GM04503 (cell line): ENCODE measurements at regions not wholly inside any gene's neighbourhood (a gene's known extent, or its start where the extent isn't known, plus 50 kb on each side); places are given as distances from the start of the nearest gene placed in this dataset.
"Not testable (repeated sequence)": the region's sequence is repeated elsewhere in the genome, so short reads cannot be mapped to it uniquely, and the experiment has no call there.

Experiments used
- DNase-seq: peaks from one replicate; pipeline ENCODE4 v3.0.0-alpha.2; 2012; ENCODE audit warnings: low read depth

- DNase-seq, result no peak
Measured at GRCh38 chr4:138614398-138615142, 372.4 kb upstream of the SLC7A11 start.

- DNase-seq, result no peak
Measured at GRCh38 chr4:138612428-138612827, 370.3 kb upstream of the SLC7A11 start.

DNA sequence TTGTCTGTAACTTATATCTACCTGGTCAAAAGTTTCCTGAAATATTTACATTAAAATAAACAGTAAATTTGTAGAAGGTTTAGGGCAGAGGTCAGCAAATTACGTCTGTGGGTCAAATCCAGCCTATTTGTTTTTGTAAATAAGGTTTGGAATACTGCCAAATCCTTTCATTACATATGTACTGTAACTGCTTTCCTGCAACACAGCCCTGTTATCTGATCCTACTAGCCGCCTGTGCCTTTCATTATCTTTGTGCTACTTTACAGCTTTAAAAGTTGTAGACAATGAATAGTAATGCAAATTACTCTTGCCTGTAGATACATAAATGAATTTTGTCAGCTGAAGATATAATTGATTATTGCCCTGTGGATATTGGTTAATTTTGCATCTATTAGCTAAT, 369.6 kb upstream of the SLC7A11 start:
- DNase-seq, result no peak

DNA sequence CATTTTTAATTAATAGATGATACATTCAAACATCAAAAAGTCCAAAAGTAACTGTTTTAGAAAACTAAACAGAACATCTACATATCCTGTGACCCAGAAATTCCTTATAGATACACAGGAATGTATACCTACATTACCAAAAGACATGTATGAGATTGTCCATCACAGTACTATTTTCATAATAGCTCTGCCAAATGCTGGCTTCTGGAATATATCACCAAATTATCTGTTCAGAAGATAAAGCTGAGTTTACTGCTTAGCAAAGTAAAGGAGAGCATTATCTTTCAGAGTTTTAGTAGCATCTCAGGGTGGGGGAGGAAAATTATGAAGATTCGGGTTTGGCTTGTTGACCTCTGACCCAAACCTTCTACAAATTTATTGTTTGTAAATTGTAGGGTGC, 368.9 kb upstream of the SLC7A11 start:
- DNase-seq, result no peak

GRCh38 chr4:138609943-138610350, 367.8 kb upstream of the SLC7A11 start:
- DNase-seq, result peak; percentile 52

DNA sequence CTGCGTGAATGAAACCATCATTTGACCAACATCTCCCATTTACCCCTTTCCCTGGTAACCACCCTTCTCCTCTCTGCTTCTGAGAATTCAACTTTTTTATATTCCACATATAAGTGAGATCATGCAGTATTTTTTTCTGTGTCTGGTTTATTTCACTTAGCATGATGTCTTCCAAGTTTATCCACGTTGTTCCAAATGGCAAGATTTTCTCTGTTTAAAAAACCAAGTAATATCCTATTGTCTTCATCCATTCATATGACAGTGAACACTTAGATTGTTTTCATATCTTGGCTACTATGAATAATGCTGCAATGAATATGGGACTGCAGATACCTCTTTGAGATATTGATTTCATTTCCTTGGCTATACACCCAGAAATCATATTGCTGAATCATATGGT, 362.4 kb upstream of the SLC7A11 start:
- no peak for DNase-seq

GRCh38 chr4:138602664-138603063, 360.5 kb upstream of the SLC7A11 start:
- peak; percentile 57 for DNase-seq

DNA sequence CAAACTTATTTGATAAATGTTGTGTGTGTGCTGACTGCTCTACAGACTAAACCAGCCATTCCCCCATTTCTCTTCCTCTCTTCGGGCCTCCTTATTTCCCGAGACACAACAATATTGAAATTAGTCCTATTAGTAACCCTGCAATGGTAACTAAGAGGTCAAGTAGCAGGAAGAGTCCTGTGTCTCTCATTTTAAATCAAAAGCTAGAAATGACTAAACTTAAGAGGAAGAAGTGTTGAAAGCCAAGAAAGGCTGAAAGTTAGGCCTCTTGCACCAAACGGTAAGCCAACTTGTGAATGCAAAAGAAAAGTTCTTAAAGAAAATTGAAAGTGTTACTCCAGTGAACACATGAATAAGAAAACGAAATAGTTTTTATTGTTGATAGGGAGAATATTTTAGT, 357.8 kb upstream of the SLC7A11 start:
- DNase-seq, result no peak

DNA sequence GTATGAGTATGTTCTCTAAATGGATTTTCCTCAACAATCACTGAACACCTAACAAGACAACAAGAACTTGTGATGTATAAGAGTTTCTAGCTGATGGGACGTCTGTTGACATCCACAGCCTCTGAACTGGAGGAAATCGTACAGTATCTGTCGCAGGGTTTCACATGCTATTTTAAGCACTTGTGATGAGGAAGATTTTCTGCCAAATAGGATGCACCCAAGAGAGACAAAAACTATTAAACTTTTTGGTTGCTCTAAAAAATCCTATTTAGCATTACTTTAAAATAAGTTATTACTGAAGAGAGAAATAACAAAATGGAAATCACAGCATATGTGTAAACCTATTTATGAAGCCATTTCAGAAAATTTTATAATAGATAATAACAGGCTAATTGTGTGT, 356.1 kb upstream of the SLC7A11 start:
- DNase-seq, result no peak

DNA sequence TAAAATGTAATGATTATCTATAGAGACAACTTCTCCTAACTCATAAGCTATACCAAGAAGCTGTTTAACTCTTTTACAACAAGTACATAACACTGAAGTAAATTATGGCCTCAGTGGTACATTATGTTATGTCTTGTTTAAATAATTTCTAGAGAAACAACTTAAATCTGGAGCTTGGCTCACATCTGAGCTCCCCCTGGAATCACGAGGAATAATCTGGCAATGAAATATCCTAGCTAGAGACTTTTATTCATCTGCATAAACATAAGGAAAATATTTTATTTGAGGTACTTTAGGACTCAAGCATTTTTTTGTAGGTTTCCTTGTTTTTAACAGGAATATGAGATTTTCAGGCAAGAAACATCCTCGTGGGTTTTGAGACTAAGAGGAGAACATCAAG, 354.7 kb upstream of the SLC7A11 start:
- no peak for DNase-seq

DNA sequence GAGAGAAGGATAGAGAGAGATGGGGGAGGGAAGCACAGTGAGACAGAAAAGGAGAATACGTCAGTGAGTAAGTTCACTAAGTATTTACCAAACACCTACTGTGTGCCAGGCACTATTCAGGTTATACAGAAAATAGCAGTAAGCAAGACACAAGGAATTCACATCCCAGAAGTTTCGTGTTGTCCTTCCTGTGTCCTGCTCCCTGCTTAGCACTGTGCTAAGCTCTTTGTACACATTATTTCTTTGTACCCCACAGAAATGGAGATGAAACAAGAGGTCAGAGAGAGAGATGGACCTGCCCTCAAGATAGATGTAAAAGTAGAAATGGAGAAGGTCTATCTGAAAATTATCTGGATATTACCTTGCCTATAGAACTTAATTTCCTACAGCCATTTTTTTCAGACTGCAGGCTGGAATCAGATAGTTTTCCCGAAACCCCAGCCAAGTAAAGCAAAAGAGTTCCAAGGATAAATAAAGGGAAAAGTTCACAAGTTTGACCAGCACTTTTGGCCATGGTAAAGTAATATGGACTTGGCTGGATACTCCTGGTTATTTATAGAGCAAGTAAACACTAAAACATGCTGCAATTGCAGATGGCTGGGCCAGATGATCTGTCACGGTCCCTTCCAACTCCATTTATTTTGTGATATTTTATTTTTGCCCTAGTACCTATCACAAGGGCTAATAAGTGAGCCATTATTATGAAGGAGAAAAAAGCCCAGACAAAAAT, 353.7 kb upstream of the SLC7A11 start:
- no peak for DNase-seq

DNA sequence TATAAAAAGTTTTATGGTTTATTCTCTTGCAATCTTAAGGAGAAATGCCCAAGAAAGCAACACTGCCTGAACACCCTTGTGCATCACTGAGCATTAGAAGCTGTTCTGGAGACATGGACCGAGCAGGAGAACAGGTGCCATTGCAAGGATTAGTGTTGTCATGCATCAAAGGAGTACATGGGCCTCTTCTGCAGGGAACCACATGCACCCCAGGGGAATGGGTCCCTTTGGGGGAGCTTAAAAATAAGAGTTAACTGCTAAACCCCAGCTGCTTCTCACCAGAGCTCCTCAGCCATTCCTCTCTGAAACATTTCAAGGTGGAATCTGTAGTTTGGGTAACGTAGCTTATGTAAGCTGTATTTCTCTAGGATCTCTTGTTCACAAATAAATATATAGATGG, 353.0 kb upstream of the SLC7A11 start:
- no peak for DNase-seq

DNA sequence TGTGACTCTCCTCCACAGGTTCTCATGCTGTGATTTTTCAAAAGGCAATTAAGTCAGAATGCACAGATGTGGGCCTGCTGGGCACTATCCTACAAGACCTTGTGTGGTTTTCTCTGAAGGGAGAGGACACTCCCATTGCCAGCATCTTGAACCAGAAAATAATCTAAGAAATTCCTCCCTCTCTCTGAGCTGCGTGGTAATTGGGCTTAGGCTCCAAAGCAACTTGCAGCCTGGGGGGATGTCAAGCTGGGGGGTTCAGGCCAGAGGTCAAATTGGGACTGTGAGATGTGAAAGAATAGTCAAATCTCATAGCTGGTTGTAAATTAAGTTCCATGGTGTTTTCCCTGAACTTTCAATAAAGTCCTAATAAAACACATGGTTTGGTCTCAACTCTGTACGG, 350.6 kb upstream of the SLC7A11 start:
- DNase-seq, result no peak

- DNase-seq, result no peak
Measured at GRCh38 chr4:138591808-138592207, 349.7 kb upstream of the SLC7A11 start.

DNA sequence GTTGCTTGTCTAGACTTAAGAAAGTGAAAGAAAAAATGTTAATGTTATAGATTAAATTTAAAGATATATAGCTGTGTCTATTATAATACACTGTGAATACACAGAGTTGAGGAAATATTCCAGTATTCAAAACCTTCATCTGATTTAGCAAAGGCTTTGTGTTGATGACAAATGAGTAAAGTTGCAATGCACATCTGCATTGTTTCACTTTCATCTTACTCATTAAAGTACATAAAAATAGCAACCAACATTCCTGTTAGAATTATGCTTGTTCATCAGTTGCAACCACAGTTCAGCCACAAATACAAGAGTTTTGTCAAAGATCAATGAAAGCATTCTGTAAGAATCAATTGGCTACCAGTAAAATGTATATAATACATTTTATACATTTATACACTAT, 346.4 kb upstream of the SLC7A11 start:
- no peak for DNase-seq

GRCh38 chr4:138579146-138579545, 337.0 kb upstream of the SLC7A11 start:
- DNase-seq, result no peak

DNA sequence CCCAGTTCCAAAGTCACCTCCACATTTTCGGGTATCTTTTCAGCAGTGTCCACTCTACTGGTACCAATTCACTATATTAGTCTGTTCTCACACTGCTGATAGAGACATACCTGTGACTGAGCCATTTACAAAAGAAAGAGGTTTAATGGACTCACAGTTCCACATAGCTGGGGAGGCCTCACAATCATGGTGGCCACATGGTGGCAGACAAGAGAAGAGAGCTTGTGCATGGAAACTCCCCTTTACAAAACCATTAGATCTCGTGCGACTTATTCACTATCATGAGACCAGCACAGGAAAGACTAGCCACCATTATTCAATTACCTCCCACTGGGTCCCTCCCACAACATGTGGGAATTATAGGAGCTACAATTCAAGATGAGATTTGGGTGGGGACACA, 335.7 kb upstream of the SLC7A11 start:
- DNase-seq, result not testable (repeated sequence)

- DNase-seq, result no peak
Measured at GRCh38 chr4:138577145-138577544, 335.0 kb upstream of the SLC7A11 start.

GRCh38 chr4:138576684-138577083, 334.5 kb upstream of the SLC7A11 start:
- no peak for DNase-seq

GRCh38 chr4:138573246-138573645, 331.1 kb upstream of the SLC7A11 start:
- DNase-seq, result no peak

GRCh38 chr4:138572007-138572406, 329.9 kb upstream of the SLC7A11 start:
- DNase-seq, result no peak

GRCh38 chr4:138567696-138568095, 325.5 kb upstream of the SLC7A11 start:
- no peak for DNase-seq

DNA sequence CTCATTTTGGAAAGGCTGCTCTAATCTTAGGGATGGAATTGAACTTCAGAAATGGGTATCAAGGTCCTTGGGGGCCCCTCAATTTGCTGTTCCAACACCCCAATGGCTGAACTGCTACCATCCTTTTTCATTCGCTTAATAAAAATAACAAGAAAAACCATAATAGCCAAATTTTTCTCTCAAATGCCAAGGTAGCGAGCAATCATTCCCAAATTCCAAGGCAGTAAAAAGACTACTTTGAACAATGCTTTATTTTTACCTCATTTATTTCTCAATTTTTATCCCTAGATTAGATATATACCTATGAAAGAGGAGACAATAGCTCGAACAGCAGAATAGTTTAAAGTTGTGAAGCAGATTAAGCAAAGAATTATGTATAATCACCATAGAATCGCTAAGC, 323.4 kb upstream of the SLC7A11 start:
- no peak for DNase-seq

- DNase-seq, result peak; percentile 47
Measured at GRCh38 chr4:138562544-138562991, 320.4 kb upstream of the SLC7A11 start.
